A673 (cell line): ENCODE measurements at regions not wholly inside any gene's neighbourhood (a gene's known extent, or its start where the extent isn't known, plus 50 kb on each side); places are given as distances from the start of the nearest gene placed in this dataset.

ENCODE experiments used
- CTCF ChIP-seq: fragments of 300-800, 200-600 bp; sonication (generic); conservative IDR thresholded peaks from 2 replicates; pipeline ENCODE4 v1.5.1; 2017; ENCODE audit warnings: low read depth, mild to moderate bottlenecking, antibody characterized with exemption, low read length, moderate library complexity, mixed read lengths
- EZH2 ChIP-seq: fragments of 200-600 bp; sonication (generic); IDR thresholded peaks from 2 replicates; pipeline ENCODE4 v1.6.1; 2017; ENCODE audit warnings: borderline replicate concordance, low read depth, mild to moderate bottlenecking, mixed read lengths, antibody characterized with exemption, low read length; ENCODE audit not compliant: poor library complexity, severe bottlenecking

- no peak for TF ChIP-seq CTCF
- no peak for TF ChIP-seq EZH2
These were observed 108.0 kb upstream of the MDM1 start for GRCh38 chr12:68440068-68440581.
